ENCODE measurements at regions not wholly inside any gene's neighbourhood (a gene's known extent, or its start where the extent isn't known, plus 50 kb on each side); places are given as distances from the start of the nearest gene placed in this dataset.

- no peak for DNase-seq (ENCODE audit: extremely low read depth, low read depth)
Measured at GRCh38 chr14:61140271-61140670, 140.9 kb downstream of the TMEM30B start.

DNA sequence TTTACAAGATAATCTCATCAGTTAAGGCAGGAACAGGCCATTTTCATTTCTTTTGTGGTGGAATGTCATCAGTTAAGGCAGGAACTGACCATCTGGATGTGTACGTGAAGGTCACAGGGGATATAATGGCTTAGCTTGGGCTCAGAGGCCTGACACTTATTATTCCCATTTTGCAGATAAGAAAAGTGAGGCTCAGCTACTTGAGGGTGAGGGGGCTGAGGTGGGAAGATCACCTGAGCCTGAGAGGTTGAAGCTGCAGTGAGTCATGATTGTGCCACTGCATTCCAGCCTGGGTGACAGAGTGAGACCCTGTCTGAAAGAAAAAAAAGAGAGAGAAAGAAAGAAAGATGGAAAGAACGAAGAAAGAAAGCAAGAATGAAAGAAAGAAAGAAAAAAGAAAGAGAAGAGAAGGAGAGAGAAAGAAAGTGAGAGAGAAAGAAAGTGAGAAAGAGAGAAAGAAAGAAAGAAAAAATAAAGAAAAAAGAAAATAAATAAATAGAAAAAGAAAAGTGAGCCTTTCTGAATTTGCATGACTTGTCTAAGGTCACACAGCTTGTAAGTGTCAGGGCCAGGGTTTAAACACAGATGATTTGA lies 142.0 kb downstream of the TMEM30B start:
- no peak for DNase-seq (ENCODE audit: extremely low read depth, low read depth)

- DNase-seq (ENCODE audit: extremely low read depth, low read depth): no peak
Measured at GRCh38 chr14:61132894-61133293, 148.2 kb downstream of the TMEM30B start.

DNA sequence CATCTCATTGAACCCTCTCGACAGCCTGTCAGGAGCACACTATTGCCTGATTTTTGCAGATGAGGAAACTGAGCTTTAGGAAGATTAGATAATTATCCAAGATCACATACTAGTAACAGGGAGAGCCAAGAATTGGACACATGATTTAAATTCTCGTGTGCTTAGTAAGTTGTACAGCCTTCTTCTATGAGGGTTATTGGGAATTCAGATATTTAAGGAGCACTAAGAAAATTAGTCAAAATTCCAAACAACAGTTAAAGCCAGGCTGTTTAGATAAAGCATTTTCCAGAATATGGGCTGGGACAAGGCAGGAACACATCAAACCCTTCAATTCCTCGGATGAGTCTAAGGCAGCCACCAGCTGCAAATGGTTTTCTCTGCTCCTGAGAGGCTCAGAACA lies 148.8 kb downstream of the TMEM30B start:
- DNase-seq (ENCODE audit: extremely low read depth, low read depth): no peak

DNA sequence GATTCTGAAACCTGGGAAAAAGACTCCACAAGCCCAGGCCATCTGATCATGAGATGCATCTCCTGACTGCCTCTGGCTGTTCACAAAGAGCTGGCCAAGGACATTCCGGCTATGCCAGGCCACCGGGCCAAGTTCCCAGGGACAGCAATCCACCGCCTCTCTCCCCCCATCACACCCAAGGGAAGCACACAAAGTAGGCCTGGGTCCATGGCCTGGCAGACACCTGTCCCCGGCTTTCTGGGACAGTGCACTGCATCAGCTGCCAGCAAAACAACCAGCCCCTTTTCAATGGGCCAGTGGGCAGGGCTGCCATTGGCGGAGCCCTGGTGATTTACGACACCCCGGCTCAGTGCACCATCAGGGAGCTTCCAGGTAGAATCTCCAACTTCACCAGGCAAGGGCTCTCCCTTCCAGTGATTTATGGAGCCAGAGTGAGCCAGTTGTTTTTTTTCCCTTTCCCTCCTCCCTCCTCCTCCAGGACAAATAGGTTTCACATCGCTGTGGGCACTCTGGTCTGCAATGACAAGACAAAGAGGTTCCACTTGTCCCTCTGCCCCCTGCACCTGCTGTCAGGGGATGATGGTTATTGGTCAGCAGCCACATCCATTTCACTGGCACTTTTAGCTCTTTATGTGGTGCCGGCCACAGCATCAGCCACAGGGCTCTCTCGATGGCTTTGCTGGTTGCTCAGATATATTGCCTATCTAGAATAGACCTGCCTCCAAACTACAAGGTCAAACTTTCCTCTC lies 149.6 kb downstream of the SLC38A6 start:
- DNase-seq (ENCODE audit: extremely low read depth, low read depth): no peak

GRCh38 chr14:61129168-61129745 lies 148.2 kb downstream of the SLC38A6 start:
- no peak for DNase-seq (ENCODE audit: extremely low read depth, low read depth)

DNA sequence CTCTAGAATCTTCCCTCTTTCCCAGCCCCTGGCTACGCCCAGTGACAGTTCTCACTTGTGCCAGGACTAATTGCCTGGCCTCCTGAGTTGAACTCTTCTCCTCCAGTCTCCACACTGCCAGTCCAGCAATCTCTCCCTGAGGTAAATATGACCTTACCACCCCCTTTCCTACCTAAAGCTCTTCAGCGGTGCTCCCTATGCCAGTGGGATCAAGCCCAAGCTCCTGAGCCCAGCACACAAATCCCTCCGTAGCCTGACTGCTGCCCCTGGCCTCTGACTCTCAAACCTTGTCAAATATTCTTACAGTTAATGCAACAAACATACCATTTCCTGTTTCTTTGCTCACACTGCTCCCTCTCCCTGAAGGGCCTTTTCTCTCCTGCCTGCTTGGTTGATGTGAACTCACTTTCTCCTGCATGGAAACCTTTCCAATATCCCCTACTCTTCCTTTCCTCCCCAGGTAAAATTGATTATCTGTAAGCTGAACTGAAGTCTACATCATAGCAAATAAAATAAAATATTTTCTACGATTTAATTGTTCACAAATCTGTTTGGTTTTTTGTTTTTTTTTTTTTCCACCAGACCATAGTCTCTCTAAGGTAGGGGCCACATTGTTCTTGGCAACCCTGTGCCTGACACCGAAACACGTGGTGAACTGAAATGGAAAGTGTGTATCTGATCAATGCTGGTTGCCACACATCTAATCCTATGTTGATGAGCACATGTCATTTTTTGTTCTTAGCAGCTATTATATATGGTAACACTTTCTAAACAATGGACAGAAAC lies 147.5 kb downstream of the SLC38A6 start:
- DNase-seq (ENCODE audit: extremely low read depth, low read depth): no peak

DNA sequence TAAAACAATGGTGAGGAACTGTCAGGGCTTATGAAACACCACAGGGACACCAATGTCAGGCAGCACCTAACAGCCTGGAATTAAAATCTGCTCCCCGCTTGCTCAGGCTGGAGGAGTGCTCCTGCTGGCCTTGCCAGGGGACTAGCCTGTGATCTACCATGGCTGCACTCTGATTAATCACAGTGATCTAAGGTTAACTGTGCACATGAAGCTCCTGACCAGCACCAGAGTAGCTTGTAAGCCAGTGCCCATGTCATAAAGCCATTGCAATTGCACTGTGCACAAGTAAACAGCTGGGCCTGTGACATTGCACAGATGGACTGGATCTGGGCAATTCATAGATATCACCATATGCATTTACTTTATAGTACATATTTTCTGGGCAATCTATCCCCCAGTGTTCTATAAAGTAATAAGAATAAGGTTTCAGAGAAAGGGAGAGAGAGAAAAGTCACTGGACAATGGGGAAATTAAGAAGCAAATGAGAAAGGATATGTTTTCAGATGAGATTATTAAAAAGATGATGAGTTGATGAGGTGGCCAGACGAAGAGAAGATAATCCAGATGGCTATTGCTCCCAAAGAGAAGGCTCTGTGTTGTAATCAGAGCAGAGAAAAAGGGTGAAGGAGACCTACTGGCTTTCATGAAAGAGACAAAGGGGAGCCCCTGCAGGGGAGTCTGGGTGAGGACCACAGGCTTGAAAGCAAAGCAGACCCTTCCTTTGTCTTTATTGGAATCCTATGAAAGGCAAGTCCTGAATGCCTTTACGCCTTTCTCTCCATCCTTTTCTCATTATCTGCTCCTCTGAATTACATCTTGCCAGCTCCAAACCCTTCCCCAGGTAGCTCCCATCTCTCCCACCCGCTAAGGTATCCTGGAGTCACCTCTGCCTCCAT lies 145.8 kb downstream of the SLC38A6 start:
- no peak for DNase-seq (ENCODE audit: extremely low read depth, low read depth)

DNA sequence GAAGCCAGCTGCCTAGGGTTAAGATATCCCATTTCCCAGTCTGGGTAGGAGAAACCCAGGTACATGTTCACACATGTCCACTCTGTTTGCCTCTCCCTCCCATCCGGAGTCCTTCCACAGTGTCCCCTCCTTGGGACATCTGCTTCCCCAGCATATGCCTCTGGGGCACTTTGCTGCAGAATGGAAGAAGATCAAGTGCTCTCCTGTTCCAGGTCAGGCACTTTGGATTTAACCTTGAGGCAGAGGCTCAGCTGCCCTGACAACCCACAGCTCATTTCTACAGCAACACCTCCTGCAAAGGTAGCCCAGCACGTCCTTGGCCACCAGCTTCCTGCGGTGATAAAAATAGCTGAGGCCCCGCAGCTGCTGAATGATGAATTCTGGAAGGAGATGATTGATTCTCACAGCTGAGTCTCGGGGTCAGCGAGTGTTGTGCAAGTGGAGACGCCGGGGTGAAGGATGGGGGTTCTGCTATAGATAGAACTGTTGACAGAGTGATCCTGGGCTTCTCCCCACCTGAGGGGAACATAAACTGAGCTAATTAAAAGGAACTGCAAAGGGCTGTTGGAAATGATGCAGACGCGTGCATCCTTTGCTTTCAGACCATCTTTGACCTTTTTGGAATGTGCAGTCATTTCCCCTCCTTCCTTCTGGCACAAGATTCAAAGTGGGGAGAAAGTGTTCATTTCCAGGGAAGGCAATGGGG lies 145.0 kb downstream of the SLC38A6 start:
- DNase-seq (ENCODE audit: extremely low read depth, low read depth): no peak

DNA sequence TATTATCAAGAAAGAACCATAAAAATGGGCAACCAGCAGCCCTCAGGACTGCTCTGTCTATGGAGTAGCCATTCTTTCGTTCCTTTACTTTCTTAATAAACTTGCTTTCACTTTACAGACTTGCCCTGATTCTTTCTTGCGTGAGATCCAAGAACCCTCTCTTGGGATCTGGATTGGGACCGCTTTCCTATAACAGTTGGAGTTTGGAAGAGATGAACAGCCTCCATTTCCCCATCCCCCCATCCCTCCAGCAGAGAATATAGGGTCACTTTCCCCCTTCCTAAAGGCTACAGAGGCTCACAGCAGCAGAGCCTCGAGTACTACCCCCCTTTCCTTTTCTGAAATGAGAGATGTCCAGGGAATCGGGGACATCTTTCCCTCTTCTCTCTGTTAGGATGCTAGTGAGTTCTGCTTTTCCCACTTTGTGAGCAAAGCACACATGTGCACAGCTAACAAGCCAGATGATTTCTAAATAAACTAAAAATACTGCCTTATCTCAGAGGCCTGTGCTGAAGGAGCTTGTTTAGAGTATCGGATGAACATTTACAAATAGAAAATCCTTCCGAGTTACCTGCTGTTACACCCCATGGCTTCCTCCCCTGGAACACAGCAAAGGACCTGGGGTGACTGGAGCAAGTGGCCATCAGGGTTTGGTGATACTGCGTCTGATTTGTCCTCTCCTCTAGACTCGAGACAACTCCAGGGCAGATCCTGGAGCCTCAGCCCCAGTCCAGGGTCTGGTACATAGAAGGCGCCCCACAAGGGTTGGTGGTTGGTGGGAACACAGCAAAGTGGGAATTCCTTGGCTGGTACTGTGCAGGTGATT lies 144.2 kb downstream of the SLC38A6 start:
- DNase-seq (ENCODE audit: extremely low read depth, low read depth): no peak

GRCh38 chr14:61122862-61123261 lies 141.8 kb downstream of the SLC38A6 start:
- no peak for DNase-seq (ENCODE audit: extremely low read depth, low read depth)

DNA sequence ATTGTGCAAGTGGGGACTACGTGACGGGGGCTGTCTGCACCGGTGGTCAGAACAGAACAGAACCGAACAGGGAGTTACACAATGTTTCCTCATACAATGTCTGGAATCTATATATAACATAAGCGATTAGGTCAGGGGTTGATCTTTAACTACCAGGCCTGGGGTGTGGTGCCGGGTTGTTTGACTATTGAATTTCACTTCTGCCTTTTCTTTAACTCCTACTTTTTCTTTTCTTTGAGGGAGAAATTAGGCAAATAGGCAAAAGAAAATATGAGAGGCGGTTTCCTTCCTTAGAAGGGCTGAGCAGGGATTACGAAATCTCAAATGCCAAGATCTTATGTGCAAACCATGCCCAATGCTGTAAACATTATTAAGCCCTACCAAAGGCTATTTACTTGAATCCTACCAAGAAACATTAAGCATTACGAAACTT lies 140.3 kb downstream of the SLC38A6 start:
- no peak for DNase-seq (ENCODE audit: extremely low read depth, low read depth)

DNA sequence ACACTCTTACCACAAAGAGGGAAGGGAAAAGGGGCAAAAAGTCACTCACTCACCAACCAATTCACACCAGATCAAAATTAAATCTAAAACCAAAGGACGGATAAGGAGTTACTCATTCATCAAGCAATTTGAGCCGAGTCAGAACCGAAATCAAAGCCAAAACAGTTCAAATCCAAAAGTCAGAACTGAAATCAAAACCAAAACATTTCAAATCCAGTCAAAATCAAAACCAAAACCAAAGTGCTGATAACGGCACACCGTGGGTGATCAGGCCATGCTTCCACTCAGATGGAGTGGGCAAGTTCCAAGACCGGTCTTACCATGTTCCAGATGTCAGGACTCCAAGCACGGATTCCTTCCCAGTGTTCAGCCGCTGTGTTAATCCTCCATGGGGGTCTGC lies 139.5 kb downstream of the SLC38A6 start:
- no peak for DNase-seq (ENCODE audit: extremely low read depth, low read depth)

DNA sequence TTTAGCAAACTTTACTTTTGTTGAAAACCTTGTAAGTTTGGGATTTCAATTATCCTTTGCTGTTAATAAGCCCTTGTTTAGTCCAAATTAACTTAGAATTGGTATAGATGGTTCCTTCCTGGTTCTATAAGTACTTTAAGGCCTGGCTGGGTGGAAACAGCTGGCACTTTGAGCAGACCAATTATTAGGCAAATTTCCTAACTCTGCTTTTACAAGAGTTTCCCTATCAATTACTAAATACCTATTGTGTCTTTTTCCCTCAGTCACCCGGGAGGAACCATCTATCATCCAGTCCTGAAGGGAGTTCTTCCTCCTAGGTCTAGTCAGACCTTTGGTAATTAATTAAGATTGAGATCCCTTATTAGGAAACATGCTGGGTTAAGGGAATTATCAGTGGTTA lies 138.0 kb downstream of the SLC38A6 start:
- DNase-seq (ENCODE audit: extremely low read depth, low read depth): no peak

- DNase-seq (ENCODE audit: extremely low read depth, low read depth): no peak
Measured at GRCh38 chr14:61116369-61116768, 135.3 kb downstream of the SLC38A6 start.

- DNase-seq (ENCODE audit: extremely low read depth, low read depth): no peak
Measured at GRCh38 chr14:61113561-61114225, 132.6 kb downstream of the SLC38A6 start.

GRCh38 chr14:61112506-61112905 lies 131.5 kb downstream of the SLC38A6 start:
- no peak for DNase-seq (ENCODE audit: extremely low read depth, low read depth)

GRCh38 chr14:61111731-61112130 lies 130.7 kb downstream of the SLC38A6 start:
- DNase-seq (ENCODE audit: extremely low read depth, low read depth): no peak

Data from NCI-H460 (cell line).